Mesothelial cell of epicardium (in vitro differentiated cells): ENCODE measurements at regions not wholly inside any gene's neighbourhood (a gene's known extent, or its start where the extent isn't known, plus 50 kb on each side); places are given as distances from the start of the nearest gene placed in this dataset.
"Not testable (repeated sequence)": the region's sequence is repeated elsewhere in the genome, so short reads cannot be mapped to it uniquely, and the experiment has no call there.

Source experiments
- DNase-seq, 2 experiments: peaks; one replicate each; pipeline ENCODE4 v3.0.0; 2021; ENCODE audit warnings: low spot score in 2 of 2; ENCODE audit not compliant: unreplicated experiment in 2 of 2
- H3K27ac Mint-ChIP-seq: 2 replicates; pipeline ENCODE4 v1.8.0; 2021; ENCODE audit warnings: mixed read lengths
- H3K27me3 Mint-ChIP-seq: 2 replicates; pipeline ENCODE4 v1.8.0; 2021; ENCODE audit warnings: low read depth, mixed read lengths
- H3K36me3 Mint-ChIP-seq: 2 replicates; pipeline ENCODE4 v1.8.0; 2021; ENCODE audit warnings: mixed read lengths
- H3K4me1 Mint-ChIP-seq: 2 replicates; pipeline ENCODE4 v1.8.0; 2021; ENCODE audit warnings: mixed read lengths
- H3K4me3 Mint-ChIP-seq: 2 replicates; pipeline ENCODE4 v1.8.0; 2021; ENCODE audit warnings: mild to moderate bottlenecking, moderate library complexity, mixed read lengths
- H3K9me3 Mint-ChIP-seq: 2 replicates; pipeline ENCODE4 v1.8.0; 2021; ENCODE audit warnings: mixed read lengths
- TF ChIP-seq, protein P1 (sequence below): fragments of 200-600 bp; sonication (generic); IDR thresholded peaks from one replicate; pipeline ENCODE4 v1.5.0; 2021; ENCODE audit warnings: antibody characterized with exemption; ENCODE audit not compliant: unreplicated experiment

DNA sequence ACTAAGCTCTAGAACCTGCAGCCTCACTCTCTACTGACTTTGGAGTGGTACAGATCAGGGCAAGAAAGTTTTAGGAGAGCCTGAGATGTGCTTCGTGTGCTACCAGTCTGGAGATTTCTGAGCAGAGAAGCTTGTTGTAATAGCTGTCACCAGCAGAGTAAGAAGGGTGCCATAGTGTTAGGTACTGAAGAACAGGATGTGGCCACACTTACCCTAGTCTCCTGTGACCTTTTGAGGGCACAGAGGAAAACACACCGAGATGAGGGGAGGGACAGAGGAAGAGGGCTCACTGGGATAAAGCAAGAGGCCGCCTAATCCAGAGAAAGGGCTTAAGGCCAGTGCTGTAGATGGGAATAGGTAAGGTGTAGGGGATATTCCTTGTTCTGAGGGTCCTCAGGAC, 146.2 kb upstream of the MTPN start:
- Mint-ChIP-seq H3K4me1 (no peaks in the 10 kb centered on the region), H3K27me3 (no peaks in the 10 kb centered on the region), H3K9me3 (peaks cover 14% of the 10 kb centered on the region), H3K36me3 (peaks cover 8% of the 10 kb centered on the region), H3K4me3 (no peak overlapping the region), H3K27ac (no peak overlapping the region)
- TF ChIP-seq, protein P1, sequence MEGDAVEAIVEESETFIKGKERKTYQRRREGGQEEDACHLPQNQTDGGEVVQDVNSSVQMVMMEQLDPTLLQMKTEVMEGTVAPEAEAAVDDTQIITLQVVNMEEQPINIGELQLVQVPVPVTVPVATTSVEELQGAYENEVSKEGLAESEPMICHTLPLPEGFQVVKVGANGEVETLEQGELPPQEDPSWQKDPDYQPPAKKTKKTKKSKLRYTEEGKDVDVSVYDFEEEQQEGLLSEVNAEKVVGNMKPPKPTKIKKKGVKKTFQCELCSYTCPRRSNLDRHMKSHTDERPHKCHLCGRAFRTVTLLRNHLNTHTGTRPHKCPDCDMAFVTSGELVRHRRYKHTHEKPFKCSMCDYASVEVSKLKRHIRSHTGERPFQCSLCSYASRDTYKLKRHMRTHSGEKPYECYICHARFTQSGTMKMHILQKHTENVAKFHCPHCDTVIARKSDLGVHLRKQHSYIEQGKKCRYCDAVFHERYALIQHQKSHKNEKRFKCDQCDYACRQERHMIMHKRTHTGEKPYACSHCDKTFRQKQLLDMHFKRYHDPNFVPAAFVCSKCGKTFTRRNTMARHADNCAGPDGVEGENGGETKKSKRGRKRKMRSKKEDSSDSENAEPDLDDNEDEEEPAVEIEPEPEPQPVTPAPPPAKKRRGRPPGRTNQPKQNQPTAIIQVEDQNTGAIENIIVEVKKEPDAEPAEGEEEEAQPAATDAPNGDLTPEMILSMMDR: no peak
- DNase-seq: no peak

DNA sequence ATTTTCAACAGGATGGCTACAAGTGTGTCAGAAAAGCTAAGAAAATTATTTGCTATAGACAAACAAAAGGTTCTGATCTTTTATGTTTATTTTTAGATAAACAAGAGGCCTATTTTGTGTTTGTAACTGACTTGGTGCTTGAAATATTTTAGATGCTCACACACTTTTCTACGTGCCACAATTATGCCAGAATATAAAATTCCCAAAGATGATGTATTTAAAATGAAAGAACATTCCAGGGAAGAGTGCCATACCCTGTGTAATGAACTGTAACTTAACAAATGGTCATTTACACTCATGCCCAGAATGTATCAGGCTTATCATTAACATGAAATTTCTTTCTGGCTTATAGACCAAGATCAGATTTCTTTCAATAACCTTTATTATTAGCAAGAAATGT, 144.9 kb upstream of the MTPN start:
- peaks cover 10% of the 10 kb centered on the region for H3K9me3 Mint-ChIP-seq
- no peak overlapping the region for H3K27ac Mint-ChIP-seq
- no peaks in the 10 kb centered on the region for H3K4me1 Mint-ChIP-seq

DNA sequence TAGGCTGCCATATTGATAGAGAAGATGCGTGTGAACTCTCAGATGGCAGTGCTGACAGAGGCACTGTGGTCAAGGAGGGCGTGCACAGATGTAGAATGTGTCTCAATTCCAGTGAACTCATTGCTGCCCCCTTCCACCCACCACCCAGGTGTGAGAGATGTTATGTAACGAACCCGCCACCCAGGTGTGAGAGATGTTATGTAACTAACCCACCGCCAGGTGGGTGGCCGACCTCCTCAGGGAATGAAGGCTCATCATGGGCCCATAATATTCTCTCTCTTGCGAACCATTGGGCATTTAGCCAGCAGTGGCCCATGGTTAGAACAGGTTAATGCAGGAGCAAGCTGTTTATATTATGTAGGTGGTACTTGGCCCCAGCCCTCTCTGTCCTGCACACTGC, 140.4 kb upstream of the MTPN start:
- Mint-ChIP-seq H3K4me3 (no peak overlapping the region), H3K4me1 (no peaks in the 10 kb centered on the region), H3K27me3 (no peaks in the 10 kb centered on the region), H3K36me3 (peaks cover 9% of the 10 kb centered on the region), H3K9me3 (peaks cover 15% of the 10 kb centered on the region), H3K27ac (no peak overlapping the region)
- TF ChIP-seq, protein P1: no peak
- no peak for DNase-seq

More for the DNA sequence above, 144.9 kb upstream of the MTPN start:
- TF ChIP-seq, protein P1: no peak
- Mint-ChIP-seq H3K4me3 (no peak overlapping the region), H3K36me3 (peaks cover 6% of the 10 kb centered on the region), H3K27me3 (no peaks in the 10 kb centered on the region)
- no peak for DNase-seq

DNA sequence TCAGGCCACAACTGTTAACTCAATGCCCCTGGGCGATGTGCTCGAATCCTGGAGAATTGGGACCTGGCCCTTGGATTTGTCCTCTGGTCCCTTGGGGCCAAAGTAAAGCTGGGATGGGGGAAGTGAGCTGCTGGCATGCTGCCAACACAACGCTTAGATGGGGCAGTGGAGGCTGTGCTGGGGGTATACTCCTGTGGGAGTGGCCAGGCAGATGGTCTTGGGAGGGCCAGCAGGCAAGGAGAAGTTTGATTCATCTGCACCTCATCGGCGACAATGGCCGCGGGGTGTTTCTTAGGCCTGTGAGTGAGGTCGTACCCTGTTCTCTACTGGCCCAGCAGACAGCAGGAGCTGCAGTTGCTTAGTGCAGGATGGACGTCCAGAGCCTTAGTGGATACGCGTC, 139.0 kb upstream of the MTPN start:
- Mint-ChIP-seq H3K4me3 (no peak overlapping the region), H3K36me3 (peaks cover 14% of the 10 kb centered on the region), H3K27me3 (no peaks in the 10 kb centered on the region), H3K4me1 (no peaks in the 10 kb centered on the region), H3K27ac (no peak overlapping the region), H3K9me3 (peaks cover 25% of the 10 kb centered on the region)
- TF ChIP-seq, protein P1: no peak
- DNase-seq: no peak

DNA sequence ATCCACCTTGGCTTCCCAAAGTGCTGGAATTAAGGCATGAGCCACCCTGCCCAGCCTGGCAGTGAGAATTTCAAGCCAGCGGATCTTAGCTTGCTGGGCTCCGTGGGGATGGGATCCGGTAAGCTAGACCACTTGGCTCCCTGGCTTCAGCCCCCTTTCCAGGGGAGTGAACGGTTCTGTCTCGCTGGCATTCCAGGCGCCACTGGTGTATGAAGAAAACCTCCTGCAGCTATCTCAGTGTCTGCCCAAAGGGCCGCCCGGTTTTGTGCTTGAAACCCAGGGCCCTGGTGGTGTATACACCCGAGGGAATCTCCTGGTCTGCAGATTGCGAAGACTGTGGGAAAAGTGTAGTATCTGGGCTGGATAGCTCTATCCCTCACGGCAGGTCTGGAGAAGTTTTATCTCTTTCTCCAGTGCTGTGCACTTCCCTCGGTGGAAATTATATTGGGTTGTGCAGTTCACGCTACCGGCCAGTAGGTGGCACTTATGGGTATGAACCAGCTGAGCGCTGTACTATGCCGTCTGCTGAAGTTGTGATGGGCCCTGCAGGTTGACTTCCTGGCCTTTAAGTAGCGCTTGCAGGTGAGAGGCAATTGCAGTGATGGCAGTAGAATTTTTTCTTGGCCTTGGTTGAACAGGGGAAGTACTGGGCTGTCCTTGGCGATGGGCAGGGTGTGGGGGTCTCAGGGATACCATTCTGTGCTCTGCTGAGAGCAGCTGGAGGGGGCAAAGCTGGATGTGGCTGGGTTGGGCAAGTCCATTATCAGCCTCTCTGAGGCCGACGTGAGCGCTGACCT, 138.0 kb upstream of the MTPN start:
- Mint-ChIP-seq H3K36me3 (peaks cover 14% of the 10 kb centered on the region), H3K27me3 (no peaks in the 10 kb centered on the region), H3K9me3 (peaks cover 32% of the 10 kb centered on the region), H3K4me1 (no peaks in the 10 kb centered on the region), H3K27ac (no peak overlapping the region), H3K4me3 (no peak overlapping the region)
- no peak for DNase-seq
- TF ChIP-seq, protein P1: peak; percentile 73

DNA sequence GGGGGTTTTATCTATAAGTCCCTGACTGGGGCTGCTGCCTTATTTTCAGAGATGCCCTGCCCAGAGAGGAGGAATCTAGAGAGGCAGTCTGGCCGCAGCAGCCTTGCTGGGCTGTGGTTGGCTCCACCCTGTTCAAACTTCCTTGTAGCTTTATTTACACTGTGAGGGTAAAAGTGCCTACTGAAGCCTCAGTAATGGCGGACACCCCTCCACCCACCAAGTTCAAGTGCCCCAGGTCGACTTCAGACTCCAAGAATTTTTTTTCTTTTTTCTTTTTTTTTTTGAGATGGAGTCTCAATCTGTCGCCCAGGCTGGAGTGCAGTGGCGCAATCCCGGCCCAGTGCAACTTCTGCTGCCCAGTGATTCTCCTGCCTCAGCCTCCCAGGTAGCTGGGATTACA, 137.3 kb upstream of the MTPN start:
- not testable (repeated sequence) for H3K4me3 Mint-ChIP-seq, H3K27ac Mint-ChIP-seq, DNase-seq

DNA sequence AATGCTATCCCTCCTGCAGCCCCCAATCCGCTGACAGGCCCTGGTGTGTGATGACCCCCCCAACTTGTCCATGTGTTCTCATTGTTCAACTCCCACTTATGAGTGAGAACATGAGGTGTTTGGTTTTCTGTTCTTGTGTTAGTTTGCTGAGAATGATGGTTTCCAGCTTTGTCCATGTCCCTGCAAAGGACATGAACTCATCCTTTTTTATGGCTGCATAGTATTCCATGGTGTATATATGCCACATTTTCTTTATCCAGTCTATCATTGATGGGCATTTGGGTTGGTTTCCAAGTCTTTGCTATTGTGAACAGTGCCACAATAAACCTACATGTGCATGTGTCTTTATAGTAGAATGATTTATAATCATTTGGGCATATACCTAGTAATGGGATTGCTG, 131.9 kb upstream of the MTPN start:
- not testable (repeated sequence) for DNase-seq, H3K4me1 Mint-ChIP-seq, H3K27ac Mint-ChIP-seq, H3K27me3 Mint-ChIP-seq, H3K4me3 Mint-ChIP-seq
- peaks cover 16% of the 10 kb centered on the region for H3K36me3 Mint-ChIP-seq
- H3K9me3 Mint-ChIP-seq: peaks cover 73% of the 10 kb centered on the region

More for the DNA sequence above, 137.3 kb upstream of the MTPN start:
- H3K27me3 Mint-ChIP-seq, H3K4me1 Mint-ChIP-seq: not testable (repeated sequence)
- Mint-ChIP-seq H3K36me3 (peaks cover 14% of the 10 kb centered on the region), H3K9me3 (peaks cover 39% of the 10 kb centered on the region)
